Dedifferentiated amniotic fluid mesenchymal stem cell (primary cell): ENCODE measurements at regions not wholly inside any gene's neighbourhood (a gene's known extent, or its start where the extent isn't known, plus 50 kb on each side); places are given as distances from the start of the nearest gene placed in this dataset.
A peak's percentile ranks its signal among the peaks of the same experiment; 100 is the strongest.
"Not testable (repeated sequence)": the region's sequence is repeated elsewhere in the genome, so short reads cannot be mapped to it uniquely, and the experiment has no call there.

Source experiments
- DNase-seq: peaks from one replicate; pipeline ENCODE4 v3.0.0-alpha.2; 2016; ENCODE audit errors: extremely low spot score

GRCh38 chr6:154923199-154923869, 71.8 kb upstream of the TIAM2 start:
- no peak for DNase-seq

DNA sequence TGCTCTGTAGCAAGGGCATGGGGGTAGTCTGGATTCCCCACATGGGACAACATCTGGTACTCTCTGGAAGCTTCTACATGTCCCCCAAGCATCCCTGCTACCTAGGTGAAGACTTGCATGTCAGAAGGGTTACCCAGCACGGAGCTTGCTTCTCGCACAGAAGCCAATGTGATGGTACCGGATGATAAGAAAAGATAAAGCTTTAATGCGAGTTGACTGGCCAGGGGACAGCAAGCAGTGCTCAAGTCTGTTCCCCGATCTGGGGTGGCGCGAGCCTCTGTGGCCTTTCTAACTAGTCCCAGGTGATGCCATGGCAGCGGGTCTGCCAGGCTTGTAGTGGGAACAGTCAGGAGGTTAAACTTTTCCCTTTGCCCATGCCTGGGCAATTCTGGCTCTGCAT, 70.0 kb upstream of the TIAM2 start:
- no peak for DNase-seq

DNA sequence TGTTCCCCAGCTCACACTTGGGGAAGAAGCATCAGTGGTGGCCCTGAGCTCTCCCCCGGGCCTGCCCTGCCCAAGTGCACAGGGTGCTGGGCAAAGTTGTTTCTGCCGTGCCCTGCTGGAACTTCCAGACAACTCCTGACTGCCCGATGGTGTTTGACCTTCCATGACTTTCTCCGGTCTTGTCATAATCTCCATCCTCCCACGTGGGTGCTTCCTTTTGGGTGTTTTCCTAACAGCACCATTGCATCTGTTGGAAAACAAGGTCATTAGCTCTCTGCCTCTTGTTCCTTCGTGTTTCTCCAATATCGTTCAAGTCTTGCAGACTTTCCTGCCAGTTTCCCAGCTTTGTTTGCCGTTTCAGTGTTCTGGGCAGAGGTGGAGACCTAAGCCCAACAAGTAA, 68.7 kb upstream of the TIAM2 start:
- no peak for DNase-seq

GRCh38 chr6:154928325-154928922, 66.7 kb upstream of the TIAM2 start:
- peak; percentile 83 for DNase-seq

GRCh38 chr6:154930451-154930851, 64.7 kb upstream of the TIAM2 start:
- no peak for DNase-seq

GRCh38 chr6:154931711-154932424, 63.2 kb upstream of the TIAM2 start:
- DNase-seq, result peak; percentile 69

DNA sequence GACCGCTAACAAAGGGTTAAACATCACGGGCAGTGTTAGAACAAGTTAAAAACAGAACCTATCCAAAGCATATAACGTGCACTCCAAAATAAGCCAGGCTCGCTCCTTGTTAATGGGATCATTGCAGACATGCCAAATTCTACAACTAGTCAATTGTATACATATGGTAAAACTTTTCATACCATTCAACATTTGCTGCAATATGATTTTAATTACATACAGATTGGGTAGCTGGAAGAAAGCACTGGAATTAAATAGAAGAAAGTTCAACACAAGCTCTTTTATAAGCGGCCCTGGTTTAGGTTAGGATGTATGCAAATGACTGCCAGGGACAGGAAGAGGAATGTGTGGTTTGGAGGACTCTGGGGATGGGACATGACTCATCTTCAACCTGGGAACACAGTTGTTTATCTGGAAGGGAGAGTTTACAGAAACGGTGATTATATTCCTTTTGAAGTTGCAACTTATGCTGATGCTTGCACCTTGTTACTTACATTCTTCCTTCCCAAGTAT, 62.5 kb upstream of the TIAM2 start:
- peak; percentile 58 for DNase-seq

GRCh38 chr6:154933181-154933827, 61.8 kb upstream of the TIAM2 start:
- DNase-seq, result no peak

DNA sequence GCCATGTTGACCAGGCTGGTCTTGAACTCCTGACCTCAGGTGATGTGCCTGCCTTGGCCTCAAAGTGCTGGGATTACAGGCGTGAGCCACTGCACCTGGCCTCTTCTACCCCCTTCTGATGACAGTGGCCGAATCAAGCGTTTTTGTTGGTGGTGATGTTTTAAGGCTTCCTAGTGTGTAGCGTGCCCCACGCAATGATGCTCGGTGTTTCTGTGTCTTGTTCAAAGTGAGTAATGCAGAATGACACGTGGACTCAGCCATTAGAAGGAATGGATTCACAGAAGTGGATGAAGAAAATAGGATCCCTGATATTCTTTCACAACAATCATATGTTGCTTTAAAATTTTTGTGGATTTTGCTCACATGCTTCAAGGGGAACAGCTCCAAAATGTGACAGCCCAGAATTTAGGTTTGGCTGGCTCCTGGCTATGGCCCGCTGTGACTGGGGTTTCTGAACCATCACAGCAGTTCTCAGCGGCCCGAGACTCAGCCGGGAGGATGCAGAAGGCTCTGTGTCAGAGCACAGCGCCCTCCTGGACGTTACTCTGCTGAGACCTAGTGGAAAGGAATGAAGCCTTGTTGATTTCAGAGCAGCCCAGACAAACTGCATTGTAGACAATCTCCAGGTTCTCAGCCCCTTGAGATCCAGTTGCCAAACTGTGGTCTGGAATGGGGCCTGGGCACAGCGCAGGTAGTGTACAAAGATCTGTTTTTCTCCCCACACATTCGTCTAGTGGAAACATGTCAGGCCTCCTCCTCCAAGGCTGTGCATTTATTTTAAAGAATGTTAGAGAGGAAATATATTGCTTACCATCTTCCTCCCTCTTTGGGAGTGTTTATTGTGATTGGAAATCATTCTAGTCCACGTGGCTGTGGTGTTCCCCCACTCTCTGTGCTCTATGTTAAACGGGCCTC, 57.6 kb upstream of the TIAM2 start:
- no peak for DNase-seq

DNA sequence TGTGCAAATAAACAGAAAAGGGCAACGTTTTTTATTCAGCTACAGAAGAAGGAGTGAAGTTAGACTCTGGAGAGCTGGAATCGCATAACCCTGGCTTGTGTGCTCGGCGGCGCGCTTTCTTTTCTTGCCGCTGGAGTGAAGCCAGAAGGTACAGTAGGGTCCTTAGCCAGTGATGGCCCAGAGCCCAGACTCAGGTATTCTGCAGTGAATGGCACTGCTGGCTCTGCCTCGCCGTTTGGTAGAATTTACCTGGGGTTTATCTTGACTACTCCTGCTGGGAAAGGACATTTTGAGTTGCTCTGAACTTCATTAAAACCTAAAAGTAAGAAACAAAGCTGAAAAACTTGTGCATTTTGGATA, 56.9 kb upstream of the TIAM2 start:
- DNase-seq, result no peak

DNA sequence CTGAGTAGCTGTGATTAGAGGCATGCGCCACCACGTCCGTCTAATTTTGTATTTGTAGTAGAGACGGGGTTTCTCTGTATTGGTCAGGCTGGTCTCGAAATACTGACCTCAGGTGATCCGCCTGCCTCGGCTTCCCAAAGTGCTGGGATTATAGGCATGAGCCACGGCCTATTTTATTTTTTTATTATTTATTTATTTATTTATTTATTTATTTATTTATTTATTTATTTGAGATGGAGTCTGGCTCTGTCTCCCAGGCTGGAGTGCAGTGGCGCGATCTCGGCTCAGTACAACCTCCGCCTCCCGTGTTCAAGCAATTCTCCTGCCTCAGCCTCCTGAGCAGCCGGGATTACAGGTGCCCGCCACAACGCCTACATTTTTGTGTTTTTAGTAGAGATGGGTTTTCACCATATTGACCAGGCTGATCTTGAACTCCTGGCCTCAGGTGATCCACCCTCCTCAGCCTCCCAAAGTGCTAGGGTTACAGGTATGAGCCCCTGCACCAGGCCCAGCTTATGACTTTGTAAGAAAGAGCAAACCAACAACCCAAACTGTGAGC, 56.3 kb upstream of the TIAM2 start:
- not testable (repeated sequence) for DNase-seq

DNA sequence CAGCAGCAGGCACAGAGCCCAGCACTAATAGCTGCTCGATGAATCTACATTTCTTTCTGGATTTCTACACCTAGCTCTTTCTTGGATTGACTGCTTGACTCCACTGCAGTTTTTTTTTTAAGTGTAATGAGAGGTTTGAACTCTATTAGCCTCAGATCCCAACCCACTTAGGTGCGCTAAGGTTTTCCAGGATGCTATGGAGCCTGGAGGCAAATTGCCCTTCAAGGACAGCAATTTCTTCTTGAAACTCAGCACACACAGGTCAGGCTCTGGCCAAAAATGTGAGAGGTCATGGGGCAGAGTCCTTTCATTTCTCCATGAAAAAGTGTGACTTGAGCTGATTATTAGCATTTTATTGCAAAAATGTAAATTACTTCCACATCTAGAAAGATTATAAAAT, 52.3 kb upstream of the TIAM2 start:
- DNase-seq, result no peak

GRCh38 chr6:154945271-154945890, 49.7 kb upstream of the TIAM2 start:
- DNase-seq, result no peak
